GM21360 (cell line): ENCODE measurements at regions not wholly inside any gene's neighbourhood (a gene's known extent, or its start where the extent isn't known, plus 50 kb on each side); places are given as distances from the start of the nearest gene placed in this dataset.

Experiments used
- ATAC-seq: cut with Tn5 transposase; IDR thresholded peaks from one replicate; pipeline ENCODE4 v1.9.1; 2021; ENCODE audit warnings: mild to moderate bottlenecking, moderate library complexity; ENCODE audit not compliant: unreplicated experiment

DNA sequence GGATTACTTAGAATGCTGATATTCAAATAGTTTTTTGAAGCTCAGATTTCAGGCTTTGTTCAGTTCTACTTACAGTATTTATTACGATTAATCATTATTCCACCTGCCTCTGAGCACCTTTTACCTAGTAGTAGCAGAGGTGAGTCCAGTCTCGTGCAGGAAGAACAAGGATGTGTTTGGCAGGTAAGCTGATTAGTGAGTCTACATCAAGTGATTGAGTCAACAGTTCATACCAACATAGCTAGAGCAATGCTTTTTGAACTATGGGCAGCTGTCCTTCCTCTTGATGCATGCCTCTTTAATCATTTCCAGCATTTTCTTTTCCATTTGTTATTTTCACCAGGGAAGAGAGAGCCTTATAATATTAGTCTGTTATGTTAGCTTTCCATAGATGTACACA is 838.9 kb downstream of the USP25 start:
- ATAC-seq: no peak

DNA sequence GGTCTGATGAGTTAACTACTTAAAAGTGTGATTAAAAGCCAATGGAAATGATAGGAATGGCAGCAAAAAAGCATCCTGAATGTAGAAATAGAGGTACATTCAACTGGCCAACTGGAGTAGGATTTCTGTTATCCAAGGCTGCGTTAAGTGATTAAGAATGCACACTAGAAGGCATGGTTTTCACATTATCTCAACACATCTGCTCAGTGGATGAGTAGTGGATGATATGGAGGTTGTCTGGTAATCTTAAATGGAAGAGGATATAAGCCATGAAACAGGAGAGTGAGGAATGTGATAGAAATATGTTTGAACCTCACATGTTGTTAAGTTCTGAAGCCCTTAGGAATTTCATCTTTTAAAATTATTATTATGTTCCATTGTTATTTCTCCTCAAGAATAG is 839.9 kb downstream of the USP25 start:
- no peak for ATAC-seq

DNA sequence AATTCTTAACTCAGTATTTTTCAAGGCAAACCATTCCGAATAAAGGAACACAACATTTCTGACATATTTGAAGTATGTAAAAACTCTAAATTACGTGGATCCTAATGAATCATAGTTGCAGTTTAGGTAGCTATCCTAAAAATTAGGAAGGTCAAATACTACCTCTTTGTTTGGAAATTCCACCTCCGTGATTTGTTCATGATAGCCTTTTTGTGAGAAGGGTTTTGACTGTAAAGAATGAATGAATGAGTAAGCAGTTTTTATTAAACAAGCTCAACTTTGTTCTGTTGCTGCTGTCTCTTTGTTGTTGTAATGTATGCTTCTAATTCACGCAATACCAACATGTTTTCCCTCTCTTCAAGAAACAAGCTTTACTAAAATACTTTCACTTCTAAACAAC is 840.4 kb downstream of the USP25 start:
- no peak for ATAC-seq

DNA sequence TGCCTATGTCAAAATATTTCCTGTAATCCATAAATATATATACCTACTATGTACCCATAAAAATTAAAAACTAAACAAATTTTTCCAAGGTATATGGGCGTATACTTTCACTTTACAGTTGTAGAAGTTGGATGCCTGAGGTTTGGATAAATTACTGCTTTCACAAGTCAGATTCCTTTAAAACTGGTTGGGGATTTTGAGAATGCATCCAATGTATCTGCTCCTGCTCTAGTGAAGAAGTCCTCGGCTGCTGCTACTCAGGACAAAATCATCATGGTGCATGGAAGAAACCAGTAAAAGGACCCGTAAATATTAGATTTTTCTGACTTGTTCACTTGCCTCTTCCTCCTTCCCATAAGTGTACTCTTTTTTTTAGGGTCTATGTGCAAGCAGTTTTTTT is 841.1 kb downstream of the USP25 start:
- no peak for ATAC-seq

DNA sequence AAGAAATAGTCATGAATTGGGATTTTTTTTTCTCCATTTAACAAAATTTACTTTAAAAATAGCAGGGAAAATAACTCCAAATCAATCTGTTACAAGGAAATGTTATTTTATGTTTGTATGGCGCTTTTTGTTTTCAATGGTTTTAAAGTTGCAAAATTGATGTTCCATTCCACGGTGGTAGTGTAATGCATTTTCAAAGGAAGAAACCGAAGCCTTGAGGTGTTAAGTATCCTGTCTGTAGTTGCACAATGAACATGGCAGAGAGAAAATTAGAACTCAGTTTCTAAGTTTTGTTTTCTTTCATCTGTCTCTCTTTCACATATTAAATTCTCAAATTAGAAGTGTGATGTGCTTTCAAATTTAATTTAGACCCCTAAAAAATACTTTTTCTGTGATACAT is 841.8 kb downstream of the USP25 start:
- no peak for ATAC-seq

DNA sequence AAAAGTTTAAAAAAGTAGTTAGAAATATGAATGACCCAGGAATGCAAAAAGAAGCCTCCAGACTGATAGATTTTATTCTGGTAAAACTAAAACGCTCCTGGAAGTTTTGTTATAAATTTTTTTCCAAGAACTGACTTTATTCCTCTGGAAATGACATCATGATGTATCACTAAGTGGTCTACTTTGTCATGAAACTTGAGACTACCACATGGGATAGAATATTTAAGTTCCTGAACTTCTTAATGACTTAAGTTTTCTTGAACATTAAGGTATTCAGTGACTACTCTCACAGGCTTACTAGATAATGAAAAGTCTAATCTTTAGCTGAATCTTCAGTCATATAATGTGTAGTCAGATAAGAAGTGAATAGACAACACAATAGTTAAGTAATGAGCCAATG is 842.2 kb downstream of the USP25 start:
- no peak for ATAC-seq

GRCh38 chr21:16573578-16573977 is 843.8 kb downstream of the USP25 start:
- no peak for ATAC-seq

- ATAC-seq: no peak
Observed at GRCh38 chr21:16577975-16578374, 848.2 kb downstream of the USP25 start.

DNA sequence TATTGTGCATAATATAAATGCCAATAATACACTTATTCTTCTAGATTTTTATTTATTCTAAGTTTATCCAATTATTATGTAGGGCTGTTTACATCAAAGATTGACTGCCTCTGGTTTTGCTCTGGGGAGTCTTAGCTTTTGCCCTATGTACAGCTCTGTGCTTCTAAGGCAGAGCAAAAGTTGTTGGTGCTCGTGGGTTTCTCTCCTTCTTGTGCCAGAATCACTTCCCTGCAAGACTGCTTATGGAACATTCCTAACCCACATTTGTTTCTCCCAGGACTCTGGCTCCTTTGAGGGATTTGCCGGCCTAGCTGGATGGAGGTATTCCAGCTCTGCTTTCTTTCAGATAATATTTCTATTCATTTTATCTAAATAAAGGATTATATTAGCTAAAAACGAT is 849.1 kb downstream of the USP25 start:
- ATAC-seq: no peak

DNA sequence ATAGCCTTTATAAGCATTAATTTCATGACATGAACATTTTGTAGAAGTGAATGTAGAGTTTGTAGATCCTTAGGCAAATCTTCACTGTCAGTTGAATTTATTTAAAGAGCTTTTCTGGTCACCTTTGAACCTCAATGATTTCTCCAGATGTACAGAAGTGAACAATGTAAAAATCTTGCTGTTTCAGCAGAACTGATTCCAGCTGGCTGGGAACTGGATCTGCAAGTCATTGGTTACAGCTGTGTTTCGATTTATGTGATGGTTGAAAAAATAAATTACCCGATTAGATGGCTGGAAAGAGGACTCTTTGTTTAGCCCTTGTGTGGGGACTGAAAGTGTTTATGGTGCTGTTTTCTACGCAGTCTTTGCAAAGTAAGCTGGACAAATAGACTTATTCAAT is 849.8 kb downstream of the USP25 start:
- ATAC-seq: no peak

DNA sequence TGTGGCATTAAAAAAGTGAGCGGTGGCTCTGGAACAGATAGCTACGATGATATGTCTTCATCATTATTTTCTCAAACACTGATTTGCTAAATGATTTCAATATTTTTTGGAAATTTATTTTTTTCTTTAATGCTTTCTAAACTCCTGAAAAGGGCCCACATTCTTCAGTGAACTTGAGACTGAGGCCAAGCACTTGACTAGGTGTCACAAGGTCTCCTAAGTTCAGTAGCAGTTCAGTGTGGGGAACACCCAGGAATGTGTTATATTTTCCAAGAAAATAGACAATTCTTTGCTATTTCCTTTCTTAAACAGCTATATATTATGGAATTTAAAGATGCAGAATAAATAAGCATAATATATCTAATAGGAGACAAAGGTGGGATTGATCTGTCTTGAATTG is 850.9 kb downstream of the USP25 start:
- ATAC-seq: no peak

- ATAC-seq: no peak
Observed at GRCh38 chr21:16583556-16583955, 853.8 kb downstream of the USP25 start.

- ATAC-seq: no peak
Observed at GRCh38 chr21:16584756-16585155, 855.0 kb downstream of the USP25 start.

DNA sequence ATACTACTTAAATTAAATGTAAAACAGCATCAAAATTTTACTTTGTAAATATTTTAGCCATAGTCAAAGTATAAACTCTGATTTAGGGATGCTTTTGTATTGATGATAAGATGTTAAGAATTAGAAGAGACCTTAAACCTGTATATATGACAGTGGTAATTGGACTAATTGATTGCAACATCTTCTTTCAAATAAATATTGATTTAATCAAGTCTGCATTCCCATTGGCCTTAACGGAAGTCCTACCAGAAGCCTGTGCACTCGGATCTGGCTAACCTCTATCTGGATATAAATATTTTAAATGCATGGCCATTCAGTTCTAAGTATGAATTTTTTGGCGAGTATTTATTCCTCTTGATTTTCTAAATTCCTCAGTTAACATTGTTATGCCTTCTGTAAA is 856.1 kb downstream of the USP25 start:
- no peak for ATAC-seq

DNA sequence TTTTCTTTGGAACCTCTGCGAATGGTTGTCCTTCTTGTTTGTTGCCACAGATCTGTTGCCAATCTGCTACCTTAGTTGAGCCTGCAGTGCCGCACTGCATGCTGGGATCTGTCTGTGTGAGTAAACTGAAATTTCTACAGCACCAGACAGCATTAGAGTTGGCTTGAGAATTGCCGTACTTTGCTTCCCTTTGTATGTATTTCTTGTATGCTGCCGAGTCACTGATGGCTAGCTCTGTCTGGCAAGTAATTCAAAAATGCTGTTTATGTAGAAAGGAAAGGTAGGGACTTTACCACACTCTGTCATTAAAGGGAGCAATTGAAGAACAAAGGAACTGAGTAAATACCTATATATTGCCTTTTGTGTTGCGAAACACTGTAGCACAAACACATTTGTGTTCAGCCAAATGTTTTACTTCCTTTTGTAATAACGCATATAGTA is 857.4 kb downstream of the USP25 start:
- ATAC-seq: no peak

GRCh38 chr21:16587681-16588375 is 858.0 kb downstream of the USP25 start:
- ATAC-seq: no peak

DNA sequence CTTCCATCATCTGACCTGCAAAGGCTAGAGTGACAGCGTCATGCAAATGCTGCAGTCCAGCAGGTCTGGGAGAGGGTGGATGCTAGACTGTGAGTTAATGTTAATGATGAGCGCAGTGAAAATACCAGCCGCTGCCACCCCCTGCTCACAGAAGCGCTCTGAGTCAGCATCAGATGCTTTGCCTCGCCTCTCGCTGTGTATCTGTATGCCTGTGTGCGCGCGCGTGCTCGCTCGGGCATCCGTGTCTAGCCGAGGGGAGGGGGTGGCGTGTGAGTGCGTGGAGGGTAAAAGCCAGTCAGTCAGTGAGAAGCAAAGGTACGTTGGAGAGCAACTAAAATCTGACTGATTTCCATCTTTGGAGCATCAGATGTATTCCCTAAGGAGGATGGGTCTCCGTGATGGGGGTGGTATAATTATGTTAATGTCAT is 858.7 kb downstream of the USP25 start:
- ATAC-seq: no peak

GRCh38 chr21:16589006-16589898 is 859.5 kb downstream of the USP25 start:
- ATAC-seq: no peak

- ATAC-seq: no peak
Observed at GRCh38 chr21:16590186-16590585, 860.4 kb downstream of the USP25 start.

- ATAC-seq: no peak
Observed at GRCh38 chr21:16590641-16591292, 861.0 kb downstream of the USP25 start.

GRCh38 chr21:16592381-16592780 is 862.6 kb downstream of the USP25 start:
- no peak for ATAC-seq

GRCh38 chr21:16594191-16594590 is 864.4 kb downstream of the USP25 start:
- ATAC-seq: no peak
